Hepatocyte (in vitro differentiated cells): ENCODE measurements at regions not wholly inside any gene's neighbourhood (a gene's known extent, or its start where the extent isn't known, plus 50 kb on each side); places are given as distances from the start of the nearest gene placed in this dataset.
"Not testable (repeated sequence)": the region's sequence is repeated elsewhere in the genome, so short reads cannot be mapped to it uniquely, and the experiment has no call there.

Source experiments
- EZH2 ChIP-seq: fragments of 200-600 bp; sonication (generic); IDR thresholded peaks from 2 replicates; pipeline ENCODE4 v1.6.1; 2016; ENCODE audit warnings: antibody characterized with exemption, mild to moderate bottlenecking, borderline replicate concordance
- EZH2phosphoT487 ChIP-seq: fragments of 200-600 bp; sonication (generic); IDR thresholded peaks from one replicate; pipeline ENCODE4 v1.6.1; 2018; ENCODE audit warnings: antibody characterized with exemption, mild to moderate bottlenecking, low read depth, moderate library complexity; ENCODE audit not compliant: unreplicated experiment, severe bottlenecking
- TF ChIP-seq, protein P1 (sequence below): fragments of 200-600 bp; sonication (generic); IDR thresholded peaks from 2 replicates; pipeline ENCODE4 v1.5.1; 2016; ENCODE audit warnings: antibody characterized with exemption, mild to moderate bottlenecking; ENCODE audit not compliant: poor library complexity

DNA sequence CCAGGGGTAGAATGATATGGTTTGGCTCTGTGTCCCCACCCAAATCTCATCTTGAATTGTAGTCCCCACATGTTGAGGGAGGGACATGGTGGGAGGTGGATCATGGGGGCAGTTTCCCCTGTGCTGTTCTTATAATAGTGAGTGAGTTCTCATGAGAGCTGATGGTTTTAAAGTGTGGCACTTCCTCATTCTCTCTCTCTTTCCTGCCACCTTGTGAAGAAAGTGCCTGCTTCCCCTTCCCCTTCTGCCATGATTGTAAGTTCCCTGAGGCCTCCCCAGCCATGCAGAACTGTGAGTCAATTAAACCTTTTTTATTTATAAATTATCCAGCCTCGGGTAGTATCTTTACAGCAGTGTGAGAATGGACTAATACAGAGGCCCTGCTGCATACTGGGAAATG lies 201.1 kb downstream of the LARP7 start:
- TF ChIP-seq, protein P1, sequence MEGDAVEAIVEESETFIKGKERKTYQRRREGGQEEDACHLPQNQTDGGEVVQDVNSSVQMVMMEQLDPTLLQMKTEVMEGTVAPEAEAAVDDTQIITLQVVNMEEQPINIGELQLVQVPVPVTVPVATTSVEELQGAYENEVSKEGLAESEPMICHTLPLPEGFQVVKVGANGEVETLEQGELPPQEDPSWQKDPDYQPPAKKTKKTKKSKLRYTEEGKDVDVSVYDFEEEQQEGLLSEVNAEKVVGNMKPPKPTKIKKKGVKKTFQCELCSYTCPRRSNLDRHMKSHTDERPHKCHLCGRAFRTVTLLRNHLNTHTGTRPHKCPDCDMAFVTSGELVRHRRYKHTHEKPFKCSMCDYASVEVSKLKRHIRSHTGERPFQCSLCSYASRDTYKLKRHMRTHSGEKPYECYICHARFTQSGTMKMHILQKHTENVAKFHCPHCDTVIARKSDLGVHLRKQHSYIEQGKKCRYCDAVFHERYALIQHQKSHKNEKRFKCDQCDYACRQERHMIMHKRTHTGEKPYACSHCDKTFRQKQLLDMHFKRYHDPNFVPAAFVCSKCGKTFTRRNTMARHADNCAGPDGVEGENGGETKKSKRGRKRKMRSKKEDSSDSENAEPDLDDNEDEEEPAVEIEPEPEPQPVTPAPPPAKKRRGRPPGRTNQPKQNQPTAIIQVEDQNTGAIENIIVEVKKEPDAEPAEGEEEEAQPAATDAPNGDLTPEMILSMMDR = not testable (repeated sequence)
- not testable (repeated sequence) for TF ChIP-seq EZH2, EZH2phosphoT487
